Right lobe of liver (tissue), 6 donors: ENCODE measurements at regions not wholly inside any gene's neighbourhood (a gene's known extent, or its start where the extent isn't known, plus 50 kb on each side); places are given as distances from the start of the nearest gene placed in this dataset.

ENCODE experiments used
- ATAC-seq, 4 donors: fragments of 200-7000 bp; cut with Tn5 transposase; one replicate each; pipeline ENCODE4 v1.9.1; 2020; ENCODE audit warnings: mild to moderate bottlenecking in 4 of 4, moderate library complexity in 4 of 4
- DNase-seq, 3 donors: peaks; one replicate each; pipeline ENCODE4 v3.0.0-alpha.2; 2020
- H3K27ac ChIP-seq, 3 donors: fragments of 200-600 bp; one replicate each; pipeline ENCODE4 v1.8.0; 2022
- H3K27me3 ChIP-seq, 2 donors: fragments of 200-600 bp; one replicate each; pipeline ENCODE4 v1.8.0; 2022
- H3K36me3 ChIP-seq, 4 donors: fragments of 200-600 bp; sonication (generic) in 1 of 4; one replicate each; pipeline versions ENCODE4 v1.5.1 to v1.8.0; 2017 to 2022; ENCODE audit warnings: control low read depth in 1 of 4
- H3K4me1 ChIP-seq, 4 donors: fragments of 200-600 bp; sonication (generic) in 1 of 4; one replicate each; pipeline versions ENCODE4 v1.5.1 to v1.8.0; 2017 to 2022; ENCODE audit warnings: control low read depth in 1 of 4
- H3K4me3 ChIP-seq, 3 donors: fragments of 200-600 bp; one replicate each; pipeline ENCODE4 v1.8.0; 2022
- H3K9me3 ChIP-seq, 4 donors: fragments of 200-600 bp; sonication (generic) in 1 of 4; one replicate each; pipeline versions ENCODE4 v1.5.1 to v1.8.0; 2017 to 2022; ENCODE audit warnings: control low read depth in 1 of 4
- CTCF ChIP-seq, 4 donors: fragments of 200-600 bp in 3 of 4; fragments of 450-650 bp in 1 of 4; IDR thresholded peaks; one replicate each; pipeline versions ENCODE4 v1.5.1 to v1.8.0; 2016 to 2022; ENCODE audit warnings: antibody characterized with exemption in 4 of 4, mild to moderate bottlenecking in 2 of 4
- POLR2A ChIP-seq: fragments of 450-650 bp; IDR thresholded peaks from one replicate; pipeline ENCODE4 v1.6.1; 2017; ENCODE audit warnings: antibody characterized with exemption, mild to moderate bottlenecking
- WGBS: methylation state at CpG from one replicate; pipeline ENCODE4 v1.1.6; 2018; ENCODE audit warnings: low coverage, low lambda C conversion rate; ENCODE audit not compliant: insufficient coverage; ENCODE audit errors: missing lambda C conversion rate; 5-methylcytosine and 5-hydroxymethylcytosine counted together
- intact Hi-C, 2 donors: fragments of 100-400 bp; cut with DNase I; formaldehyde crosslinking; loops; one replicate each; pipeline versions ENCODE4 v1.11.2 to v1.14.1; 2022
- donor health status: DM: no; HTN: yes; CAD: no.
- donor health status: DM: no; HTN: no; CAD: no.
- donor health status: DM: no; HTN: no; CAD: no.
- donor health status: DM: no; HTN: yes; CAD: no.
- donor health status: DM: no; HTN: yes; CAD: no.

DNA sequence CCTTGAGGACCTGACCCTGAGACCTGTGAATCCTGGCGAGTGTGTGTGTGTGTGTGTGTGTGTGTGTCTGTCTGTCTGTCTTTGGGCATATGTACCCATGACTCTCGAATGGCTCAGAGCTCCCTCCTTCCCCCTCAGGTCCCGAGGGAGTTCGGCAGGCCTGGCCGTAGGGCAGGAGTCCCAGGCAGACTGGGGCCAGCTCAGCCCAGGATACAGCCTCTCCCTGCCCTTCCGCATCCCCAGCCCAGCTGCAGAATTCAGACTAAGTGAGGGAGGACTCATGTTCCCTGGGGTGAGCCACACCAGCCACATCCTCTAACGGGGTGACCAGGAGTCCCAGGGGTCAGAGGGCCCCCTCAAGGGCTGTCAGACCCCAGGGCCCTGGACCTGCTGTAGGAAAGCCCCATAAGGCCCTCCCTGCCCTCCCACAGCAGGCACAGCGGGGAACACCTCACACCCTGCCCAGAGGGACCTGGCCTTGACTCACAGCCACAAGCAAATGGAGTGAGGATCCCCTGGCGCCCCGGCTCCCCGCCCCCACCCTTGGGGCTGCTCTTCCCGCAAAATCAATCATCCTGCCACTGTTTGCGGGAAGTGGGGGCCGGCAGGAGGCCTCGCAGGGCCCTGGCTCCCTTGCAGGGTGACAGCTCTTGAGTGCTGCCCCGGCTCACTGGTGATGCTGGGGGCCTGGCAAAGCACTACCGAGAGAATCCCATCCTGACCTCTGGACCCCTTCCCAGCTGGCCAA is 101.7 kb upstream of the CASZ1 start:
- no peaks in the 10 kb centered on the region for H3K27me3 ChIP-seq
- H3K36me3 ChIP-seq: no peaks in the 10 kb centered on the region
- DNase-seq (no peak), ATAC-seq (peak in 1 of 4 donors; percentile 7)
- no peak for TF ChIP-seq POLR2A
- no peak for TF ChIP-seq CTCF (IDR thresholded peaks at IDR 0.05)
- H3K4me3 ChIP-seq: no peak overlapping the region
- no peaks in the 10 kb centered on the region for H3K4me1 ChIP-seq
- H3K9me3 ChIP-seq: no peaks in the 10 kb centered on the region
- H3K27ac ChIP-seq: no peak overlapping the region
- intact Hi-C loops: no loop called here
- 34% methylated on average over 7 of the region's 17 CpGs for WGBS

DNA sequence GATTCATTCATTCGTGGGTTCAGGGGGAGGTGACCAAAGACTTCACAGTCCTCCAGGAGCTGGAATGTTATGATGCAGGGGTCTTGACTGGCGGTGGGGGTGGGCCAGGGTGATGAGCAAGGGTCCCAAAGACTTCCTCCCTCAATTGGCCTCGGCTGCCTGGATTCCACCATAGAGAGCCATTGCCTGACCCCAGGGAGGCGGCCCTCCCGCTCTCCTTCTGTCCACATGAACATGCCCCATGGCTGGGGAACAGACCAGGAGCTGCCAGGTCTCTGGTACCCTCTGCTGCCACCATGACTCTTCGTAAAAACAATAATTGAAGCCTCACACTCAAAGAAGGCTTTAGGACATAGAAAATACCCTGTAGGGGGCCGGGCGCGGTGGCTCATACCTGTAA is 102.5 kb upstream of the CASZ1 start:
- Histone ChIP-seq H3K27me3 (no peaks in the 10 kb centered on the region), H3K36me3 (no peaks in the 10 kb centered on the region), H3K27ac (no peak overlapping the region), H3K4me1 (no peaks in the 10 kb centered on the region), H3K9me3 (no peaks in the 10 kb centered on the region), H3K4me3 (no peak overlapping the region)
- WGBS: 80% methylated on average over 4 of the region's 9 CpGs
- TF ChIP-seq POLR2A: no peak
- no peak for TF ChIP-seq CTCF (IDR thresholded peaks at IDR 0.05)
- DNase-seq (no peak), ATAC-seq (no peak)
- intact Hi-C loops: no loop called here

- DNase-seq: peak in 1 of 3 donors; percentile 26
- no peaks in the 10 kb centered on the region for H3K9me3 ChIP-seq
- TF ChIP-seq POLR2A: no peak
- no peak for TF ChIP-seq CTCF (IDR thresholded peaks at IDR 0.05)
- no peak for ATAC-seq
- no peaks in the 10 kb centered on the region for H3K27me3 ChIP-seq
- no peaks in the 10 kb centered on the region for H3K36me3 ChIP-seq
- WGBS: 73% methylated on average over 9 of the region's 18 CpGs
- H3K4me3 ChIP-seq: no peak overlapping the region
- no peak overlapping the region for H3K27ac ChIP-seq
- no peaks in the 10 kb centered on the region for H3K4me1 ChIP-seq
- intact Hi-C loops: no loop called here
Observed at GRCh38 chr1:10899490-10900250, 103.2 kb upstream of the CASZ1 start.

DNA sequence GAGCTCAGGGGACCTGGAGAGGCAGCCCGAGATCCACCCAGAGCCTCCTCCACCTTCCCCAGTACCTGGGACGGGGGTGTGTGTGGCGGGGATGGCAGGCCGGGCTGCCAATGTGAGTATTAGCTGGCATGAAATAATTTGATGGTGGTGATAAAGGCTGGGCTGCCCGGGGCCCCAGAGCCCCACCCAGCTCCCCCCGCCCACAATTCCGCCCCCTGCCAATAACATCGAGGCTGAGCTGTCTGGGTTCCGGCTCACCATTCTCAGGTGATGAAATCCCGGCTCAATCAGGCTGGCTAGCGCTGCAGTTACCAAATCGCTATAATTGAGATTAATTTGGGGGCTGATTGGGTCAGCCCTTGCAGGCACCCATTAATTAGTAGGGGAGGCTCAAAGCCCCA is 103.8 kb upstream of the CASZ1 start:
- H3K36me3 ChIP-seq: no peaks in the 10 kb centered on the region
- intact Hi-C loops: no loop called here
- ATAC-seq (no peak), DNase-seq (peak in 1 of 3 donors; percentile 31)
- no peak overlapping the region for H3K4me3 ChIP-seq
- no peak overlapping the region for H3K27ac ChIP-seq
- 62% methylated on average over 10 of the region's 12 CpGs for WGBS
- H3K9me3 ChIP-seq: no peaks in the 10 kb centered on the region
- TF ChIP-seq POLR2A (no peak), CTCF (IDR thresholded peaks at IDR 0.05) (no peak)
- H3K4me1 ChIP-seq: no peaks in the 10 kb centered on the region
- no peaks in the 10 kb centered on the region for H3K27me3 ChIP-seq
